IPS-NIHi11 (cell line): ENCODE measurements at regions not wholly inside any gene's neighbourhood (a gene's known extent, or its start where the extent isn't known, plus 50 kb on each side); places are given as distances from the start of the nearest gene placed in this dataset.
"Not testable (repeated sequence)": the region's sequence is repeated elsewhere in the genome, so short reads cannot be mapped to it uniquely, and the experiment has no call there.

Experiments used
- DNase-seq: peaks from one replicate; pipeline ENCODE4 v3.0.0; 2012; ENCODE audit warnings: mixed read lengths, low spot score

DNA sequence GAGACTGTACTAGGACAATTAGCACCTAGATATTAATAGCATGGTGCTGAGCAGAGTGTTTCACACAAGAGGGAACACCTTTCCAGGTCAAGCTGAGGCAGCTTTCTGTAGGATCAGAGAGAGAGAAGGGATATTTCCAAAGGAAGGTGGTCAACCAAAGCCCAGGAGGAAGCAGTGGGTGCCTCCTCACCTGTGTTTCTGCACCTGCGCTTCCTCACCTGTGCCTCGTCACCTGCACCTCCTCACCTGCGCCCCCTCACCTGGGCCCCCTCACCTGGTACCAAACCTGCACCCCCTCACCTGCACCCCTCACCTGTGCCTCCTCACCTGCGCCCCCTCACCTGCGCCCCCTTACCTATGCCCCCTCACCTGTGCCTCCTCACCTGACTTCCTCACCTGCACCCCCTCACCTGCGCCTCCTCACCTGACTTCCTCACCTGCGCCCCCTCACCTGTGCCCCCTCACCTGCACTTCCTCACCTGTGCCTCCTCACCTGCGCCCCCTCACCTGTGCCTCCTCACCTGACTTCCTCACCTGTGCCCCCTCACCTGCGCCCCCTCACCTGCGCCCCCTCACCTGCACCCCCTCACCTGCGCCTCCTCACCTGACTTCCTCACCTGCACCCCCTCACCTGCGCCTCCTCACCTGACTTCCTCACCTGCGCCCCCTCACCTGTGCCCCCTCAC, 67.9 kb downstream of the TTLL2 start:
- DNase-seq, result no peak

GRCh38 chr6:167393731-167394130, 68.8 kb downstream of the TTLL2 start:
- DNase-seq, result no peak

- no peak for DNase-seq
Measured at GRCh38 chr6:167394339-167394738, 69.5 kb downstream of the TTLL2 start.

- DNase-seq, result no peak
Measured at GRCh38 chr6:167394820-167395219, 69.9 kb downstream of the TTLL2 start.

GRCh38 chr6:167396068-167396658, 71.3 kb downstream of the TTLL2 start:
- DNase-seq, result no peak

GRCh38 chr6:167396659-167397490, 72.0 kb downstream of the TTLL2 start:
- no peak for DNase-seq

GRCh38 chr6:167397712-167398111, 72.8 kb downstream of the TTLL2 start:
- no peak for DNase-seq

- DNase-seq, result no peak
Measured at GRCh38 chr6:167398214-167399050, 73.5 kb downstream of the TTLL2 start.

DNA sequence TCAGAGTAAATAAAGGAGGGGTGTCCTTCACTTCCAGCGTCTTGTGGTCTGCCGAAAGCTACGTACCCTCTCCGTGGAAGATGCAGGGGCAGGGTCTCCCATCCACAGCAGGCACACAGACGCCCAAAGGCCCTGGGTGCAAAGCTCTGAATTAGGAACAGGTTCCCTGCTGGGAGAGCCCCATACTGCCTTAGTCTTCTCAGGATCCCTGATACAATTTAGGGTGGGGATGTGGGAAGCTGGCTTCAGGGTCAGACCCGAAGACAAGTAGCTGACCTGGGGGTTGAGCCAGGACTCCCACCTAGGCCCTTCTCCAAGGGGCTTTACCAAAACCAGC, 74.1 kb downstream of the TTLL2 start:
- DNase-seq, result no peak

DNA sequence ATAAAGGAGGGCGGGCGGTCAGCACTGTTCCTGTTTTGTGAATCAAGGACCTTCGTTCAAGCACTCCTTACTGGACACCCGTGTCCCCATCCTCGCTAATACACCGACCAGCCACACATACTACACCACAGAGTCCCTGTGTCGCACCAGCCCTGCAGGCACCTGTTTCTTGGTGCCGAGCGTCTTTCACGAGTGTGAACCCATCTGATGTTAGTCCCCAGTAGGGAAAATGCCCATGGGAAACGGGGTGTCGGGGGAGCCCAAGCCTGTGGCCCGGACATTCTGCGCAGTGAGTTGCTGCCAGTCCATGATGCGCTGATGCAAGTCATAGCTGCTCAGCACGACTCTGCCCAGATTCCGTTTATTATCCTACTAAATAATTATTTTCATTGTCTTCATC, 74.7 kb downstream of the TTLL2 start:
- no peak for DNase-seq

GRCh38 chr6:167400482-167401138, 75.7 kb downstream of the TTLL2 start:
- no peak for DNase-seq

GRCh38 chr6:167401525-167402194, 76.8 kb downstream of the TTLL2 start:
- peak; percentile 56 for DNase-seq

- no peak for DNase-seq
Measured at GRCh38 chr6:167402195-167402686, 77.4 kb downstream of the TTLL2 start.

DNA sequence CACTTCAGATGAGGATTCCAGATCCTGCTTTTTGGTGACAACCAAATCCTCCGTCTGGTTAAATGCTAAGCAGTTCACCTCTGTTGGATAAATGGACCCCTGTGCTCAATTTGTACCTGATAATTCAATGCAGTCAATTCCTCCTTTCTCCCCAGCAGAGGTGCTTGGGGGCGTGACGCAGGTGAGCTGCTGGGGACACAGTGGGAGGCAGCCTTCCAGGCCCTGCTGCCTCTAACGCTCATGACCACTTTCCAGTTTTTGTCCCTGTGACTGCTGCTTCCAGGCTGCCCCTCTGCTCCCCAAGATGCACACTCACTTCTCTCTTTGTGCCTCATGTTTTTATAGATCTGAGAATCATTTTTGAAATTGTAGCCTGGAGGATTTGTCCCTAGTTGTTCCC, 78.5 kb downstream of the TTLL2 start:
- DNase-seq, result no peak

DNA sequence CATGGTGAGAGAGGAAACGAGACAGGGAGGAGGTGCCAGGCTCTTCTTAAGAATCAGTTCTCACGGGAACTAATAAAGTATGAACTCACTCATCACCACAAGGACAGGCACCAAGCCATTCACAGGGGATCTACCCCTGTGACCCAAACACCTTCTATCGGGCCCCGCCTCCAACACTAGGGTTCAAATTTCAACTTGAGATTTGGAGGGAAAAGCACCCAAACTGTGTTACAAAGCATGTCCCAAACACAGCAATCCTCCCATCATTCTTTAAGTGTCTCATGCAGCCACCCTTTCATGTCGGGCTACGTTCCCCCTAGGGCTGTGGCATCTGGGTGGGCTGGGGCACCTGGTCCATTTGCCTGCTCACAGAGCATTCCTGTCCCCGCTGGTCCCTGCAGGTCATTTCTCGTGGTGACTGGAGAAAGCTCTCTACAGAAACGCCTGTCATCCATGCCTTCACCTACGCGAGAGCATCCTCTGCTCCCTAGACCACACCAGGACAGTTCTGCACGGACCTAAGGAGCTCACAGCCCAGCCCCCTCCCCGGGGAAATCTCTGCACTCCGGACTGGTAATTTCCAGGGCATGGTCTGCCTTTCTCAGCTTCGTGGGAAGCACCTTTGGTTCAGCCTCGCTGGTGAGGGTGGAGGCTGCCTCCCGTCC, 79.6 kb downstream of the TTLL2 start:
- DNase-seq, result no peak

DNA sequence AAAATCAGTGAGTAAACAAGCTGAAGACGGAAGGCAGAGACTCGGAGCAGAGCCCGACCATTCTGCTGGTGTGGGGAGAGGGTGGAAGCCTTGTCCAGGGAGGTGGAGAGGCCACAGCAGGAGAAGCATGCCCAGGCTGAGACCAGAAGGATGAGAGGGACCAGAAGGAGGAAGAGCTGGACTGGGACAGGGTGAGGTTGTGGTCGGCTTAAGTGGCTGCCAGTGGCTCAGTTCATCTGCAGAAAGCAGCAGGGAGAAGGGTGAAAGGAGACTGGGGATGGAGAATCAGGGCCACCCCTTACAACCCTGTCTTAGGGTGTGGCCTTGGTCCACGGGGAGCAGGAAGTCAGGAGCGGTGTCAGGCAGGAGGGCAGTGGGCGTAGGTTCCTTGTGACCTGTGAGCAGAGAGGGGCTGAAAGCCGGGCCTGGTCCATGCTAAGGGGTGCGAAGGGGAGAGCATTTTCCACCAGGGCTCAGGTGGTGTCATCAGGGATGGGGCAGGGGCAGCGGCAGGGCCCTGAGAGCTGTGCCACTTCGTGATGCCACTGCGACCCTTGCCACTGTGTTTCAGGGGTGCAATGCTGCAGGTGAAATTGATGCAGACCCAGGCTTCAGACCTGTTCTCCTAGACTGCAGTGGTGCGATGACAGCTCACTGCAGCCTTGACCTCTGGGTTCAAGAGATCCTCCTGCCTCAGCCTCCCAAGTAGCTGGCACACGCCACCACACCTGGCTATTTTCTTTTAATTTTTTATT, 81.1 kb downstream of the TTLL2 start:
- DNase-seq, result no peak

DNA sequence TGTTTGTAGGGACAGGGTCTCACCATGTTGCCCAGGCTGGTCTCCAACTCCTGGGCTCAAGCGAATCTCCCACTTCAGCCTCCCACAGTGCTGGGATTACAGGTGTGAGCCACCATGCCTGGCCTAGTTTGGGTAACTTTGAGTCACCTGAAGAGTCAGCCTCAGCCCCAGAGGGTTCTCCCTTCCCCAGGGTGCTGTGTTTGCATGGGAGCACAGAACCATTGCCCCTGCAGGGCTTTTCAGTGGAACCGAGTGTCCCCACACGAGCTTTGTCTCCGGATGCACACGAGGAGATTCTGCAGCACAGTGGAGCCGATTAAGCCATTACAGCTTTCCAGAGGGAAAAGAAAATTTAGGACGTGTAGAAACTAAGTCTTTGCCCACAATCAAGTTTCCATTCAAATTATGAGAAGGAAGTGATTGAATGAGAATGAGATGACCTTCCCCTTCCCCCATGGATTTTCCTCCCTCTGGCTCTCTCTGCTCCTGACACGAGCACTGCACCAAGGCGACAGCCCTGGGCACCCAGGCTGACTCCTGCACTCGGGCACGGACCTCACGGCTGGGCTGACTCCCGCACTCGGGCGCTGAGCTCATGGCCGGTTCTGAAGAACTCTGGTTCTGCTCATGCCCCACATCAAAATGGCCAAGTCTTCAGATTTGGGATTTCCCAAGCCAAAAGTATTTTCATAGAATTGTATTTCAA, 81.8 kb downstream of the TTLL2 start:
- DNase-seq, result not testable (repeated sequence)

DNA sequence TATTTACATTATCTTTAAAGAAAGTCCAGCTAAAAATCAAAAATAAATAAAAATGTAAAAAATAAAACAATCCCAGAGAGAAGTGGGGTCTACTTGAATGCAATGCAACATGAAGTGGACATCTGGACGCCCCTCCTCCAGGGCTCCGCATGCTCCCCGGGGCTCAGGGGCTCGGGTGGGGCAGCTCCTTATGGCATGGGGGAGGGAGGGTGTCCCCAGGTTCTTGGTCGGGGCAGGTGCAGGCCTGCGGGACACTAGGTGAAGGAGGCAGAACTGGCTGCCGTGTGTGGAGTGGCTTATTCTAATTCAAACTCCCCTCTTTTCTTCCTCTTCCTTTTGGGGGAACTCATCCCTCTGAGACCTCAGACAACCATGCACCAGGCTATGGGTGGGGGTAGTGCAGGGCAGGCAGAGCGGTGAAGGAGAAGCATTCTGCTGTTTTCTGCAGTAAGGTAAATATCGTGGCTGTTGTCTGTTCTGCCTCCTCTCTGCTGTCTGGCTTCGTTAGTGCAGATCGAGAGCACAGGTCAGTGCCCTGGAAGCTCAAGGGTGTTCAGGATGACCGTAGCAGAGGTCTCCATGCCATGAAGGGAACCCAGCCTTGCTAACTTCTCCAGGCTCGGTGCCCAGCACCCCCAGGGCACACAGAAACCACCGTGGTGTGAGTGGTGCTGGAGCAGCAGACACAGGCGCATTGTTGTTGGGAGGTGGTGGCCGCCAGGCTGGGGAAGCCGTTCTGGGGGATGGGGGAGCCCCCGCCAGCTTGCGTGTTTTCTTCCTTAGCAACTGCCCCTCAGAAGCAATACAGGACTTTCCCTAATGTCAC, 82.6 kb downstream of the TTLL2 start:
- no peak for DNase-seq
